Epithelial cell of proximal tubule (primary cell): ENCODE measurements at regions not wholly inside any gene's neighbourhood (a gene's known extent, or its start where the extent isn't known, plus 50 kb on each side); places are given as distances from the start of the nearest gene placed in this dataset.
"Not testable (repeated sequence)": the region's sequence is repeated elsewhere in the genome, so short reads cannot be mapped to it uniquely, and the experiment has no call there.

Experiments used
- DNase-seq: peaks from one replicate; pipeline ENCODE4 v3.0.0-alpha.2; 2011; ENCODE audit warnings: low read depth
- H3K4me3 ChIP-seq: 2 replicates; pipeline ENCODE4 v1.5.1; 2011; ENCODE audit warnings: low read depth, mild to moderate bottlenecking, low read length
- CTCF ChIP-seq: conservative IDR thresholded peaks from 2 replicates; pipeline ENCODE4 v1.5.1; 2012; ENCODE audit warnings: low read depth, mild to moderate bottlenecking, low read length

GRCh38 chr20:53826090-53826489, 232.5 kb upstream of the ZNF217 start:
- TF ChIP-seq CTCF, result no peak
- no peak overlapping the region for H3K4me3 ChIP-seq
- no peak for DNase-seq

GRCh38 chr20:53825282-53825681, 231.6 kb upstream of the ZNF217 start:
- DNase-seq, result no peak
- no peak for TF ChIP-seq CTCF
- no peak overlapping the region for H3K4me3 ChIP-seq

- DNase-seq, result no peak
- no peak for TF ChIP-seq CTCF
- no peak overlapping the region for H3K4me3 ChIP-seq
These were observed 231.1 kb upstream of the ZNF217 start for GRCh38 chr20:53824779-53825178.

- no peak for DNase-seq
- no peak for TF ChIP-seq CTCF
- H3K4me3 ChIP-seq, result no peak overlapping the region
These were observed 229.6 kb upstream of the ZNF217 start for GRCh38 chr20:53823121-53823764.

GRCh38 chr20:53822534-53822933, 228.9 kb upstream of the ZNF217 start:
- TF ChIP-seq CTCF, result no peak
- no peak for DNase-seq
- no peak overlapping the region for H3K4me3 ChIP-seq

- H3K4me3 ChIP-seq, result no peak overlapping the region
- no peak for DNase-seq
- no peak for TF ChIP-seq CTCF
These were observed 226.4 kb upstream of the ZNF217 start for GRCh38 chr20:53819973-53820451.

- H3K4me3 ChIP-seq, result no peak overlapping the region
- no peak for TF ChIP-seq CTCF
- DNase-seq, result no peak
These were observed 225.0 kb upstream of the ZNF217 start for GRCh38 chr20:53818457-53819177.

GRCh38 chr20:53817513-53817912, 223.9 kb upstream of the ZNF217 start:
- DNase-seq, result not testable (repeated sequence)

More at GRCh38 chr20:53817513-53817912, 223.9 kb upstream of the ZNF217 start:
- not testable (repeated sequence) for H3K4me3 ChIP-seq
